ENCODE measurements at regions not wholly inside any gene's neighbourhood (a gene's known extent, or its start where the extent isn't known, plus 50 kb on each side); places are given as distances from the start of the nearest gene placed in this dataset.
A peak's percentile ranks its signal among the peaks of the same experiment; 100 is the strongest.

- Histone ChIP-seq H3K79me1 (ENCODE audit: low read length) (peaks cover 2% of the 10 kb centered on the region), H3K56ac (ENCODE audit: low read length) (peak overlapping the region; percentile 96), H3K36me3 (ENCODE audit: control insufficient read depth, insufficient read depth, low read length) (no peaks in the 10 kb centered on the region), H2BK120ac (ENCODE audit: low read depth, low read length) (no peak overlapping the region), H2BK5ac (ENCODE audit: low read length) (peak overlapping the region; percentile 81), H3K4me2 (ENCODE audit: low read length) (peak overlapping the region; percentile 99), H3K18ac (ENCODE audit: low read length) (peak overlapping the region; percentile 65), H4K8ac (ENCODE audit: low read depth, low read length) (no peak overlapping the region), H3K9ac (ENCODE audit: low read length) (peak overlapping the region; percentile 87), H3K23ac (ENCODE audit: low read length) (peak overlapping the region; percentile 45), H3K79me2 (ENCODE audit: control insufficient read depth, insufficient read depth, low read length) (no peaks in the 10 kb centered on the region), H3K27me3 (ENCODE audit: insufficient read depth, low read length, poor library complexity) (no peaks in the 10 kb centered on the region), H2AK5ac (ENCODE audit: low read length) (no peak overlapping the region), H3K4me1 (ENCODE audit: control insufficient read depth, low read depth, low read length) (peaks cover 5% of the 10 kb centered on the region), H2BK15ac (replicated peaks; ENCODE audit: low read depth) (no peak overlapping the region), H4K5ac (ENCODE audit: low read length) (no peak overlapping the region), H3K4me3 (ENCODE audit: low read length) (peak overlapping the region; percentile 56), H3K27ac (ENCODE audit: low read depth, low read length) (peak overlapping the region; percentile 82), H3K4ac (ENCODE audit: low read depth, low read length) (no peak overlapping the region)
- DNase-seq = peak; percentile 77
- no CpG with 5 or more reads among the region's 27 CpGs for WGBS (ENCODE audit: extremely low coverage, insufficient coverage, low lambda C conversion rate)
Measured at GRCh38 chr3:168248383-168249204, 152.9 kb upstream of the GOLIM4 start.

DNA sequence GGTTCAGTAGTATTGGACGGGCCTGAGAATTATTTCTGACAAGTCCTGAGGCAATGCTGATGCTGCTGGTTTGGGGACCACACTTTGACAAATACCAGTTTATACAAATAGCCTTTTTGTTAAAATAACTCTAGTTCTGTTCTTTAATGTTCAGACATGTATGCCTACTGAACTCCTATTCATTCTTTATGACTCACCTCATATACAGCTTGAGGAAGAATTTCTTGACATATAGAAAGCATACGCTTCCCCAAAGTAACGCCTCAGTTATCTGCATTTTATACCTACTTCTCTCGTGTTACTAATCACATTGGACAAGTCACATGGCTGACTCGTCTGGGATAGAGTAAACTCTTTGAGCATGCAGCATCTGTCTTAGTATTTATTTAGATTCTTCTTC lies 145.4 kb upstream of the GOLIM4 start:
- no peak overlapping the region for H3K4ac ChIP-seq (ENCODE audit: low read depth, low read length)
- no peak overlapping the region for H2BK5ac ChIP-seq (ENCODE audit: low read length)
- H3K36me3 ChIP-seq (ENCODE audit: control insufficient read depth, insufficient read depth, low read length) = no peaks in the 10 kb centered on the region
- no peak for DNase-seq
- H3K79me1 ChIP-seq (ENCODE audit: low read length) = no peaks in the 10 kb centered on the region
- H3K79me2 ChIP-seq (ENCODE audit: control insufficient read depth, insufficient read depth, low read length) = no peaks in the 10 kb centered on the region
- no peak overlapping the region for H2BK15ac ChIP-seq (replicated peaks; ENCODE audit: low read depth)
- no peaks in the 10 kb centered on the region for H3K27me3 ChIP-seq (ENCODE audit: insufficient read depth, low read length, poor library complexity)
- no peak overlapping the region for H4K8ac ChIP-seq (ENCODE audit: low read depth, low read length)
- no peaks in the 10 kb centered on the region for H3K4me1 ChIP-seq (ENCODE audit: control insufficient read depth, low read depth, low read length)
- no peak overlapping the region for H3K23ac ChIP-seq (ENCODE audit: low read length)
- no peak overlapping the region for H2BK120ac ChIP-seq (ENCODE audit: low read depth, low read length)
- H3K18ac ChIP-seq (ENCODE audit: low read length) = no peak overlapping the region
- H3K9ac ChIP-seq (ENCODE audit: low read length) = no peak overlapping the region
- H4K5ac ChIP-seq (ENCODE audit: low read length) = no peak overlapping the region
- H2AK5ac ChIP-seq (ENCODE audit: low read length) = no peak overlapping the region
- WGBS (ENCODE audit: extremely low coverage, insufficient coverage, low lambda C conversion rate) = no CpG with 5 or more reads among the region's 5 CpGs
- H3K27ac ChIP-seq (ENCODE audit: low read depth, low read length) = no peak overlapping the region
- no peak overlapping the region for H3K4me2 ChIP-seq (ENCODE audit: low read length)
- no peak overlapping the region for H3K56ac ChIP-seq (ENCODE audit: low read length)
- no peak overlapping the region for H3K4me3 ChIP-seq (ENCODE audit: low read length)

DNA sequence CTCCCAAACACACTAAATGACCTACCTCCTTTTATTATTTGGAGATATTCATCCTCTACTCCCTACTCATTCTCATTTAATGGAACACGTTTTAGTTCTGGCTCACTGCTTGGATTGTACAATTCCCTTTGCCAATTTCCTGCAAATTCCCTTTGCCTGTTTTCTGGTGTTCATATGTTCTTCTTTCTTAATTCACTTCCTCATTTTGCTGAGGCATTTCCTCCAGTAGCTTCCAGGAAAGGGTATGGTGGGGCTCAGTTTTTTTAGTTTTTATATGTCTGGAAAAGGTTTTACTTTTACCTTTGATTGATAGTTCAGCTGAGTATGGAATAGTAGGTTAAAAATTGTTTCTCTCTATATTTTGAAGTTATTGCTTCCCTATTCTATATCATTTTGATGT lies 143.6 kb upstream of the GOLIM4 start:
- Histone ChIP-seq H3K4me2 (ENCODE audit: low read length) (no peak overlapping the region), H3K4me3 (ENCODE audit: low read length) (no peak overlapping the region), H3K27me3 (ENCODE audit: insufficient read depth, low read length, poor library complexity) (no peaks in the 10 kb centered on the region), H2BK120ac (ENCODE audit: low read depth, low read length) (no peak overlapping the region), H3K36me3 (ENCODE audit: control insufficient read depth, insufficient read depth, low read length) (no peaks in the 10 kb centered on the region), H3K79me1 (ENCODE audit: low read length) (no peaks in the 10 kb centered on the region), H3K56ac (ENCODE audit: low read length) (no peak overlapping the region), H2BK5ac (ENCODE audit: low read length) (no peak overlapping the region), H3K4ac (ENCODE audit: low read depth, low read length) (no peak overlapping the region), H3K27ac (ENCODE audit: low read depth, low read length) (no peak overlapping the region), H3K18ac (ENCODE audit: low read length) (no peak overlapping the region), H2BK15ac (replicated peaks; ENCODE audit: low read depth) (no peak overlapping the region), H2AK5ac (ENCODE audit: low read length) (no peak overlapping the region), H3K9ac (ENCODE audit: low read length) (no peak overlapping the region), H4K8ac (ENCODE audit: low read depth, low read length) (no peak overlapping the region), H3K23ac (ENCODE audit: low read length) (no peak overlapping the region), H3K4me1 (ENCODE audit: control insufficient read depth, low read depth, low read length) (no peaks in the 10 kb centered on the region), H4K5ac (ENCODE audit: low read length) (no peak overlapping the region), H3K79me2 (ENCODE audit: control insufficient read depth, insufficient read depth, low read length) (no peaks in the 10 kb centered on the region)
- no CpG with 5 or more reads among the region's 1 CpG for WGBS (ENCODE audit: extremely low coverage, insufficient coverage, low lambda C conversion rate)
- DNase-seq = no peak

DNA sequence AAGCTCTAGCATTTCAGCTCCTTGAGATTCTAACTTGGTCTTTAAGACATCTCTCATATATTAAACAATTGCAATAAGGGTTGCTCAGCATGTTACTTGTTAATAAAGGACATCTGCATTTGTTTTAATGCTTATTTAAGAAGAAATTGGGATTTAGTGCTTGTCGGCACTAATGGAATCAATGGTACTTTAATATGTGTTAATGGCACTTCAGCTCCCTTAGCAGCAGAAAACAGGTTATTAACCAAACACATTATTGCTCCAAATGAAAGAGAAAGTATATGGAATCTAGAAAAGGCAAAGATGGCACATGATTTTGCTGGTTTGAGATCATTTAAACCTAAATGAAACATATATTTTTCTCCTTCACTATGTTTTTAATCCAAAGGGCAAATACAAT lies 137.3 kb upstream of the GOLIM4 start:
- Histone ChIP-seq H2AK5ac (ENCODE audit: low read length) (no peak overlapping the region), H3K18ac (ENCODE audit: low read length) (no peak overlapping the region), H2BK5ac (ENCODE audit: low read length) (no peak overlapping the region), H3K4me2 (ENCODE audit: low read length) (no peak overlapping the region), H3K79me2 (ENCODE audit: control insufficient read depth, insufficient read depth, low read length) (no peaks in the 10 kb centered on the region), H3K9ac (ENCODE audit: low read length) (no peak overlapping the region), H3K36me3 (ENCODE audit: control insufficient read depth, insufficient read depth, low read length) (no peaks in the 10 kb centered on the region), H3K27ac (ENCODE audit: low read depth, low read length) (no peak overlapping the region), H3K79me1 (ENCODE audit: low read length) (no peaks in the 10 kb centered on the region), H3K4me3 (ENCODE audit: low read length) (no peak overlapping the region), H2BK120ac (ENCODE audit: low read depth, low read length) (no peak overlapping the region), H2BK15ac (replicated peaks; ENCODE audit: low read depth) (no peak overlapping the region), H3K4ac (ENCODE audit: low read depth, low read length) (no peak overlapping the region), H3K27me3 (ENCODE audit: insufficient read depth, low read length, poor library complexity) (no peaks in the 10 kb centered on the region), H3K4me1 (ENCODE audit: control insufficient read depth, low read depth, low read length) (no peaks in the 10 kb centered on the region), H4K5ac (ENCODE audit: low read length) (no peak overlapping the region), H4K8ac (ENCODE audit: low read depth, low read length) (no peak overlapping the region), H3K23ac (ENCODE audit: low read length) (no peak overlapping the region), H3K56ac (ENCODE audit: low read length) (no peak overlapping the region)
- no peak for DNase-seq
- WGBS (ENCODE audit: extremely low coverage, insufficient coverage, low lambda C conversion rate) = no CpG with 5 or more reads among the region's 1 CpG

DNA sequence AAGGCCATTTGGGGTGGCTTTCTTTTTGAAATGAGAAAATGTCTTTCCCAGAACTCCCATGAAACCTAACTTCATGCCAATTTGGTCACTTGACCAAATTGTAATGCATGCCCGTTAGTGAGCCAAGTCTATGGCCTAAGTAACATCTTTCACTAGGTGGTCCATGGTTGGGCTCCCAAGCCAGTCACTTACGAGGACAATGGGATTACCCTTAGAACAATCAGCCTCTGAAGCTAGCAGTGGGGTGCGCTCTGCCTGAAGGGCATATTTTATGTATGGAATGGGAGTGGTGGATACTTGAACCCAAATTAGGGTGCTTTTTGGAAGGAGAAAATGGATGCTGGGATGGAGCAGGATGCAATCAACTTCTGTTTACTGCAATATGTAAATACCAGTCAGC lies 127.4 kb upstream of the GOLIM4 start:
- Histone ChIP-seq H3K79me2 (ENCODE audit: control insufficient read depth, insufficient read depth, low read length) (no peaks in the 10 kb centered on the region), H2BK5ac (ENCODE audit: low read length) (no peak overlapping the region), H3K56ac (ENCODE audit: low read length) (no peak overlapping the region), H3K27me3 (ENCODE audit: insufficient read depth, low read length, poor library complexity) (no peaks in the 10 kb centered on the region), H3K4ac (ENCODE audit: low read depth, low read length) (no peak overlapping the region), H3K27ac (ENCODE audit: low read depth, low read length) (no peak overlapping the region), H2BK15ac (replicated peaks; ENCODE audit: low read depth) (no peak overlapping the region), H3K4me3 (ENCODE audit: low read length) (no peak overlapping the region), H2AK5ac (ENCODE audit: low read length) (no peak overlapping the region), H4K8ac (ENCODE audit: low read depth, low read length) (no peak overlapping the region), H3K4me1 (ENCODE audit: control insufficient read depth, low read depth, low read length) (peaks cover 3% of the 10 kb centered on the region), H2BK120ac (ENCODE audit: low read depth, low read length) (no peak overlapping the region), H3K23ac (ENCODE audit: low read length) (no peak overlapping the region), H3K79me1 (ENCODE audit: low read length) (no peaks in the 10 kb centered on the region), H4K5ac (ENCODE audit: low read length) (no peak overlapping the region), H3K36me3 (ENCODE audit: control insufficient read depth, insufficient read depth, low read length) (no peaks in the 10 kb centered on the region), H3K4me2 (ENCODE audit: low read length) (no peak overlapping the region), H3K9ac (ENCODE audit: low read length) (no peak overlapping the region), H3K18ac (ENCODE audit: low read length) (no peak overlapping the region)
- no CpG with 5 or more reads among the region's 3 CpGs for WGBS (ENCODE audit: extremely low coverage, insufficient coverage, low lambda C conversion rate)
- DNase-seq = peak; percentile 31

DNA sequence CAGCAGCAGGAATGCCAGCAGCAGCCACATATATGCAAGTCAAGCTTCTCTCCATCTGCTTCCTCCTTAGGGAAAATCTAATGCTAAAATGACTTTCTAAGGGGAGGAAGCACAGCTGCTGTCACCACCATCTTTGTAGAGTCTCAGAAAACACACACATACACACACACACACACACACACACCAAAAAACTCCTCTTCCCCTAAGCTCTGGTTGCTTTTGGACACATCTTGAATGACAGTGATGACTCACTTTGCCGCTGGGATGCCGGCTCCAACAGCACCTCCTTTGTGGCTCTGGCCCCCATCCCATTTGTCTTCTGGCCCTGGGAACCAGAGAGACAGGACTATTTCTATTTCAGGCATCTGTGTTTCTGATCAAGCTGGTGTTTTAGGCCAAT lies 124.8 kb upstream of the GOLIM4 start:
- Histone ChIP-seq H3K36me3 (ENCODE audit: control insufficient read depth, insufficient read depth, low read length) (no peaks in the 10 kb centered on the region), H3K18ac (ENCODE audit: low read length) (no peak overlapping the region), H2BK5ac (ENCODE audit: low read length) (no peak overlapping the region), H2BK120ac (ENCODE audit: low read depth, low read length) (no peak overlapping the region), H4K8ac (ENCODE audit: low read depth, low read length) (no peak overlapping the region), H3K56ac (ENCODE audit: low read length) (no peak overlapping the region), H3K27me3 (ENCODE audit: insufficient read depth, low read length, poor library complexity) (no peaks in the 10 kb centered on the region), H3K4me2 (ENCODE audit: low read length) (no peak overlapping the region), H3K4ac (ENCODE audit: low read depth, low read length) (no peak overlapping the region), H3K79me2 (ENCODE audit: control insufficient read depth, insufficient read depth, low read length) (no peaks in the 10 kb centered on the region), H4K5ac (ENCODE audit: low read length) (no peak overlapping the region), H3K79me1 (ENCODE audit: low read length) (no peaks in the 10 kb centered on the region), H3K27ac (ENCODE audit: low read depth, low read length) (no peak overlapping the region), H3K4me3 (ENCODE audit: low read length) (no peak overlapping the region), H2BK15ac (replicated peaks; ENCODE audit: low read depth) (no peak overlapping the region), H2AK5ac (ENCODE audit: low read length) (no peak overlapping the region), H3K9ac (ENCODE audit: low read length) (no peak overlapping the region), H3K23ac (ENCODE audit: low read length) (no peak overlapping the region), H3K4me1 (ENCODE audit: control insufficient read depth, low read depth, low read length) (peaks cover 3% of the 10 kb centered on the region)
- no CpG with 5 or more reads among the region's 2 CpGs for whole genome bisulfite sequencing (ENCODE audit: extremely low coverage, insufficient coverage, low lambda C conversion rate)
- DNase-seq = no peak

All from mesendoderm (in vitro differentiated cells).